CD14-positive monocyte (primary cell): ENCODE measurements at regions not wholly inside any gene's neighbourhood (a gene's known extent, or its start where the extent isn't known, plus 50 kb on each side); places are given as distances from the start of the nearest gene placed in this dataset.

ENCODE experiments used
- DNase-seq, 3 donors: peaks; one replicate each; pipeline ENCODE4 v3.0.0-alpha.2; 2011 to 2022
- H2AFZ ChIP-seq: 2 replicates; pipeline ENCODE4 v1.6.0; 2012; ENCODE audit warnings: mild to moderate bottlenecking, low read depth, low read length, inconsistent platforms; ENCODE audit not compliant: insufficient read depth, poor library complexity, severe bottlenecking
- H3K27ac ChIP-seq, 2 donors: 1 replicate in 1 of 2; 2 replicates in 1 of 2; pipeline ENCODE4 v1.5.1; 2012 to 2013; ENCODE audit warnings: low read length in 2 of 2, control low read depth in 1 of 2, inconsistent platforms in 1 of 2, low read depth in 1 of 2, mild to moderate bottlenecking in 1 of 2
- H3K27me3 ChIP-seq, 2 donors: one replicate each; pipeline versions ENCODE4 v1.6.0 to v1.6.1; 2011 to 2013; ENCODE audit warnings: low read length in 2 of 2; ENCODE audit not compliant: control insufficient read depth in 2 of 2, insufficient read depth in 2 of 2
- H3K36me3 ChIP-seq, 2 donors: replicated peaks in 1 of 2; 1 replicate in 1 of 2; 2 replicates in 1 of 2; pipeline versions ENCODE4 v1.5.1 to v1.6.1; 2012 to 2013; ENCODE audit warnings: low read length in 2 of 2, control low read depth in 1 of 2, inconsistent platforms in 1 of 2, mild to moderate bottlenecking in 1 of 2; ENCODE audit not compliant: insufficient read depth in 2 of 2, control insufficient read depth in 1 of 2
- H3K4me1 ChIP-seq, 2 donors: 1 replicate in 1 of 2; 2 replicates in 1 of 2; pipeline versions ENCODE4 v1.5.1 to v1.6.1; 2012 to 2013; ENCODE audit warnings: low read length in 2 of 2, control low read depth in 1 of 2, inconsistent platforms in 1 of 2, mild to moderate bottlenecking in 1 of 2, moderate library complexity in 1 of 2; ENCODE audit not compliant: insufficient read depth in 2 of 2, control insufficient read depth in 1 of 2
- H3K4me2 ChIP-seq: replicated peaks from 2 replicates; pipeline ENCODE3; 2012; ENCODE audit warnings: low read length, moderate library complexity, mild to moderate bottlenecking; ENCODE audit not compliant: poor library complexity, severe bottlenecking; ENCODE audit errors: extremely low read depth
- H3K4me3 ChIP-seq, 3 experiments: fragments of 200-600 bp in 1 of 3; sonication (generic) in 1 of 3; replicated peaks in 1 of 3; 1 replicate in 2 of 3; 2 replicates in 1 of 3; pipeline ENCODE4 v1.5.1; 2011 to 2013; ENCODE audit warnings: low read length in 3 of 3, mild to moderate bottlenecking in 3 of 3, control low read depth in 2 of 3, low read depth in 2 of 3, inconsistent platforms in 1 of 3, moderate library complexity in 1 of 3
- H3K79me2 ChIP-seq: 2 replicates; pipeline ENCODE4 v1.6.0; 2012; ENCODE audit warnings: mild to moderate bottlenecking, control low read depth, inconsistent platforms, low read length, moderate library complexity; ENCODE audit not compliant: insufficient read depth
- H3K9ac ChIP-seq: 2 replicates; pipeline ENCODE4 v1.6.0; 2017; ENCODE audit warnings: low read length, mild to moderate bottlenecking; ENCODE audit not compliant: insufficient read depth, poor library complexity, severe bottlenecking
- H3K9me3 ChIP-seq, 2 donors: replicated peaks in 1 of 2; 1 replicate in 1 of 2; 2 replicates in 1 of 2; pipeline versions ENCODE4 v1.5.1 to v1.6.1; 2012 to 2013; ENCODE audit warnings: low read length in 2 of 2, control low read depth in 1 of 2; ENCODE audit not compliant: control insufficient read depth in 1 of 2, insufficient read depth in 1 of 2
- H4K20me1 ChIP-seq: 2 replicates; pipeline ENCODE4 v1.6.0; 2012; ENCODE audit warnings: mild to moderate bottlenecking, low read length, control low read depth, moderate library complexity; ENCODE audit not compliant: insufficient read depth
- H3K27ac Mint-ChIP-seq, 7 donors: one replicate each; pipeline ENCODE4 v1.8.0; 2020; ENCODE audit warnings: mild to moderate bottlenecking in 7 of 7, mixed read lengths in 7 of 7, moderate library complexity in 6 of 7, inconsistent platforms in 2 of 7
- H3K27me3 Mint-ChIP-seq, 3 donors: one replicate each; pipeline ENCODE4 v1.8.0; 2021 to 2022; ENCODE audit warnings: low read depth in 3 of 3, mild to moderate bottlenecking in 3 of 3, mixed read lengths in 3 of 3, moderate library complexity in 3 of 3, inconsistent platforms in 1 of 3
- H3K36me3 Mint-ChIP-seq, 2 donors: one replicate each; pipeline ENCODE4 v1.8.0; 2020; ENCODE audit warnings: mixed read lengths in 2 of 2, inconsistent platforms in 1 of 2, mild to moderate bottlenecking in 1 of 2
- H3K4me1 Mint-ChIP-seq: one replicate; pipeline ENCODE4 v1.8.0; 2020; ENCODE audit warnings: mild to moderate bottlenecking, mixed read lengths
- H3K4me3 Mint-ChIP-seq, 2 donors: one replicate each; pipeline ENCODE4 v1.8.0; 2020; ENCODE audit warnings: mild to moderate bottlenecking in 2 of 2, mixed read lengths in 2 of 2, moderate library complexity in 1 of 2
- H3K9me3 Mint-ChIP-seq, 7 donors: one replicate each; pipeline ENCODE4 v1.8.0; 2020 to 2022; ENCODE audit warnings: mixed read lengths in 7 of 7, mild to moderate bottlenecking in 6 of 7, moderate library complexity in 6 of 7, inconsistent platforms in 2 of 7
- CTCF ChIP-seq: fragments of 200-600 bp; IDR thresholded peaks from one replicate; pipeline ENCODE4 v1.8.0; 2022; ENCODE audit warnings: antibody characterized with exemption, mild to moderate bottlenecking
- WGBS: methylation state at CpG from one replicate; pipeline ENCODE4 v1.1.5; 2013; ENCODE audit warnings: missing lambda C conversion rate; ENCODE audit not compliant: insufficient coverage; 5-methylcytosine and 5-hydroxymethylcytosine counted together
- intact Hi-C, 2 donors: fragments of 100-400 bp; cut with micrococcal nuclease; formaldehyde crosslinking; loops; one replicate each; pipeline versions ENCODE4 v1.15.0 to v1.15.1; 2023

GRCh38 chr1:4108758-4109627 is 208.9 kb upstream of the C1orf174 start:
- Histone ChIP-seq H3K4me2 (no peak overlapping the region), H3K79me2 (no peaks in the 10 kb centered on the region), H3K4me1 (no peaks in the 10 kb centered on the region), H3K27me3 (no peaks in the 10 kb centered on the region), H2AFZ (no peak overlapping the region), H3K9ac (no peak overlapping the region), H3K36me3 (no peaks in the 10 kb centered on the region), H4K20me1 (no peaks in the 10 kb centered on the region), H3K27ac (no peak overlapping the region), H3K4me3 (no peak overlapping the region), H3K9me3 (no peaks in the 10 kb centered on the region)
- Mint-ChIP-seq H3K9me3 (peaks cover 2 to 14% (median 3%) of the 10 kb centered on the region in 7 donors), H3K27ac (peak overlapping the region in 1 of 7 donors; percentile 38), H3K36me3 (no peaks in the 10 kb centered on the region), H3K4me3 (no peak overlapping the region), H3K4me1 (no peaks in the 10 kb centered on the region), H3K27me3 (peaks cover 2 to 5% (median 2%) of the 10 kb centered on the region in 3 donors)
- intact Hi-C loops: no loop called here
- WGBS: 89% methylated on average over 28 of the region's 29 CpGs
- no peak for DNase-seq
- no peak for TF ChIP-seq CTCF

- H3K36me3 ChIP-seq: no peaks in the 10 kb centered on the region
- Mint-ChIP-seq H3K4me1 (no peaks in the 10 kb centered on the region), H3K27ac (no peak overlapping the region), H3K36me3 (no peaks in the 10 kb centered on the region), H3K27me3 (peaks cover 2 to 5% (median 2%) of the 10 kb centered on the region in 3 donors), H3K4me3 (no peak overlapping the region), H3K9me3 (peaks cover 2 to 18% (median 4%) of the 10 kb centered on the region in 7 donors)
- H4K20me1 ChIP-seq: no peaks in the 10 kb centered on the region
- no peak overlapping the region for H3K4me3 ChIP-seq
- H3K9me3 ChIP-seq: peaks cover 0 to 2% of the 10 kb centered on the region in 2 donors
- H3K27ac ChIP-seq: no peak overlapping the region
- H3K9ac ChIP-seq: no peak overlapping the region
- H3K4me1 ChIP-seq: no peaks in the 10 kb centered on the region
- 98% methylated on average over 8 of the region's 10 CpGs for WGBS
- no peaks in the 10 kb centered on the region for H3K79me2 ChIP-seq
- no peak overlapping the region for H3K4me2 ChIP-seq
- H2AFZ ChIP-seq: no peak overlapping the region
- no peak for DNase-seq
- no peaks in the 10 kb centered on the region for H3K27me3 ChIP-seq
- TF ChIP-seq CTCF: no peak
- intact Hi-C loops: no loop called here
Measured at GRCh38 chr1:4109628-4109940, 209.5 kb upstream of the C1orf174 start.
